COR-L47 (cell line): ENCODE measurements at regions not wholly inside any gene's neighbourhood (a gene's known extent, or its start where the extent isn't known, plus 50 kb on each side); places are given as distances from the start of the nearest gene placed in this dataset.

ENCODE experiments used
- DNase-seq: peaks from one replicate; lab custom pipeline; 2025; lab: John Stamatoyannopoulos, UW

DNA sequence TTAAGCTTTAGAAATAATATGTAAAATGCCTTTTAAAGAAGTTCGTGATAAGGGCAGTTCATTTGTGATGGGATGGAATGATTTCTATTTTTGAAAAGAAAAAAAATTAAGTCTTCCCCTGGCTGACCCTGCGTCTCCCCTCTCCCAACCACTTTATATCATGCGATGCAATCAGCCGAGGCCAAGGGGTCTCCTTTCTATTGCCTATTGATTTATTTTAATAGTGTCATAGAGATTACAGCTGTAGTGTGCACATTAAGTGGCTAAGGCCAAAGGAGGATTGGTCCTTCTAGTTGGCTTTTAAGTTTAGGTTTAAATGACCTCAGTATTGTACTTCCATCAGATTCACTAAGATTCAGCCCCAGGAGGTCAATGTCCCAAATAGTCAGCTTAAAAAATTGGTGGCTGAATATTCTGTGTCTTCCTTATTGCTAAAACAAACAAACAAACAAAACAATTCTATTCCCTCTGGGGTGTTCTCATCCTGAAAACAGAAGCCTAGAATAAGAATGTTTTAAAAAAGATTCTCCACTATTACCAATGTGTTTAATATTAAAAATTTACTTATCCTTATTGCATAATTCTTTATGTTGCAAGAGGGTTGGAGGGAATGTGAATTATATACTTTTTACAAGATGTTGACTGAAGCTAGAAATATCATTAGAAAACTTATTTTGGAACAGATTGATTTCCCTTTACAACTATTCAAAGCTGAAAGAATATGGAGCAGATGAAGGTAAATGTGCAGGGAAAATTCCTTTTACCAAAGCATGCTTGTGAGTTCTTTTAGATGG lies 359.1 kb downstream of the SAMD5 start:
- no peak for DNase-seq

DNA sequence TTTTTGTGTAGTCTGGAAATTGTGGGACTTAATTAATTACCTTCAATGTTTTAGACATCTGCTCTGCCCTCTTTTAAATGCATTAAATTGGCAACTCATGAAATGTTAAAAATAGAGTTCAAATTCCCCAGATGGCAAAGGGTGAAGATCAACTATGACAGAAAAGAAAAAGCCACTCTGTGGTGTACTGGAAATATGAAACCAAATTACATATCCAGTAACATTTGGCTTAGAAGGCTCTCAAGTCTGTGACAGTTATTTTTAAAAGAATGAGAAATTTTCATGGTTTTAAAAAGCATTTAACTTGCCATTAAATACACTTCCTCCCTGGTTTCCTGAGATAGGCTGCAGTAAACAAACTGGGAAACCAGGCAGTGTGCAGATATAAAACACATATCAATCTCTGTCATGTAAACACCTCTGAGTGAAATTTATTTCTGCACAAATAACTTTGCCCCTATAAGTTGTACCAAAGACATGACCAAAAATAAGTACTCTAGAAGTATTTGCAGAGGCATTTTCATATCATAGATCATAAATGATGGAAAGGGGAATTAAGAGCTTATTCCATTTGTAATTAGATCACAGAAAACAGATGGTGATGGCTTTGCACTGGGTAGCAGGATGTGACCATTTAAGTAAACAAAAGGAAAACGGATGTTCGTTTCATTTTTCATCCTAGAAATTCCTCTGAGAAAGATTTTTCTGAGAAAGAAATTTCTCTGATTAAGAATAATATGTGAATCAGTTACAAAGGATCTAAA lies 360.1 kb downstream of the SAMD5 start:
- DNase-seq = no peak

DNA sequence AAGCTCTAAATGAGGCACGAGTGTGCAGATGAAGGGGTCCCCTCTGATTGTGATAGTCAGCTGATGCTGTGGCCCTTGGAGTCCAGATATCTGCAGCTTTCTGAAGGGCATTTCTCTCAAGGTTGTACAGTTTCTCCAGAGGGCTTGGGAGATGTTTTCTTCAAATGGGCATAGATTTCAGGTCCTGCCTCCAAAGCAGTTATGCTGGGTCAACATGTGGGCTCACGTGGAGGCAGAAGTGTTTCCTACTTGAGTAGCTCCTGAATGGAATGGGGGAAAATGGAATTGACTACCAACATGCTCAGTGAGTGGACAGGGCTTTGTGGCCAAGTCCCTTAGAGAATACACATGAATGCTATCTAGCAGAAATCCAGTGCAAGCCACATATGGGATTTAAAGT lies 360.7 kb downstream of the SAMD5 start:
- no peak for DNase-seq

DNA sequence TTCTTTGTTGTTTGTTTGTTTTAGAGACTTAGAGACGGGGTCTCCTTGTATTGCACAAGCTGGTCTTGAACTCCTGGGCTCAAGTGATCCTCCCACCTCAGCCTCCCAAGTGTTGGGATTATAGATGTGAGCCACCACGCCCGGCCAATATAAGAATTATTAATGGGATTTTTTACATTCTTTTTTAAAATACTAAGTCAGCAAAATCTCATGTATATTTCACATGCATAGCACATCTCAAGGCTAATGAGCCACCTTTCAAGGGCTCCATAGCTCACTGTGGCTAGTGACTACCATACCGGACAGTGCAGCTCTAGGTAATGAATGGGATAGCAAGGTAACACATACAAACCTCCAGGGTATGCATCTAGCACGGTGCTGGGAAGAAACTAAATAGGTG lies 361.4 kb downstream of the SAMD5 start:
- no peak for DNase-seq

DNA sequence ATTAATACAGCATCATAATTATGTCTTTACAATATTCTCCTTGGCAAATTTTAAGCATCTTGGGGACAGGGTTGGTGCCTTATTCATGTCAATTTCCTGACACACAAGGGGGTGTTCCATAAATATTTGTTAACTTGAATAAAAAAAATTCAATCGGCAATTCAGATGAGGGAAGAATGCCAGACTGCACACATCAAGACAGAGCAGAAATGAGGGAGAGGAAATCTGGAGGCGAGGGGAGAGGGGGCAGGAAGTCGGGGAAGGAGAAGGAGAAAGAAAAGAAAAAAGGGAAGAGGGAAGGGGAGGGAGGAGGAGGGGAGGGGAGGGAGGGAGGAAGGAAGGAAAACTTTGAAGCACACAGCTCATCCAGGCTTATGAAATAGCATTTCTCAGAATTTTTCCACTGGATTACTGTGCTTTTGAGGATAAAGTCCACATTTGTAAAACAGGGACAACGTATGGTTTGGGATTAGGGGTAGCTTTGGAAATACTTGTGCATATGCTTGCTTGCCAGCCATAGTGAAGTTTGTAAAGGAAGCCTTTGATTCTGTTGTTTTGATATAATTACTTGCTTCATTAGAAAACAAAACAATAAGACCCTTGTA lies 362.1 kb downstream of the SAMD5 start:
- no peak for DNase-seq

DNA sequence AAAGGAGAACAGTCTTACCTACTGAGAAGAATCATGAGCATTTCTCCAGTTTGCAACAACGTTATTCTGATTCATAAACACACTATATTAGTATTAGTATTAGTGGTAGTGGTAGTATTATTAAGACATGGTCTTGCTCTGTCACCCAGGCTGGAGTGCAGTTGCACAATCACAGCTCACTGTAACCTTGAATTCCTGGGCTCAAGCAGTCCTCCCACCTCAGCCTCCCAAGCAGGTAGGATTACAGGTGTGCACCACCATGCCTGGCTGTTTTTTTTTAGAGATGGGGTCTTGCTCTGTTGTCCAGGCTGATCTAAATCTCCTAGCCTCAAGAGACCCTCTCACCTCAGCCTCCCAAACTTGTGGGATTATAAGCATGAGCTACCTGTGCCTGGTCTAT lies 363.5 kb downstream of the SAMD5 start:
- no peak for DNase-seq

DNA sequence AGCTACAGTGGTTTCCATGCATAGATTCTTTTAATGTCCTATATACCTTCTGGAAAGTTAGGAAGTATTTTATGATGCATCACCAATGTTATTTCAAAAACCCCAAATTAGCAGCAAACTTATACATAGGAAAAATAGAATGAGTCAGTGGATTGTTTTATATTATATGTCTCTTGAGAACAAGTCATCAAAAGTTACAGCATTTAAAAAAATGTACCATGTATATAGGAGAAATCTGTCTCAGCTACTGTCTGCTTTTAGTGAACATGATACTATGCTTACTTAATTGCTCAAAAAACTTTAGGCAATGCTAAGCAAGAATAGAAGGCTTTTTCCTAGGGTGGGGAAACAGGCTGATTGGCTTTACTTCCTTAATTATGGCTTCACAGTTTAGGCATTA lies 365.3 kb downstream of the SAMD5 start:
- no peak for DNase-seq

DNA sequence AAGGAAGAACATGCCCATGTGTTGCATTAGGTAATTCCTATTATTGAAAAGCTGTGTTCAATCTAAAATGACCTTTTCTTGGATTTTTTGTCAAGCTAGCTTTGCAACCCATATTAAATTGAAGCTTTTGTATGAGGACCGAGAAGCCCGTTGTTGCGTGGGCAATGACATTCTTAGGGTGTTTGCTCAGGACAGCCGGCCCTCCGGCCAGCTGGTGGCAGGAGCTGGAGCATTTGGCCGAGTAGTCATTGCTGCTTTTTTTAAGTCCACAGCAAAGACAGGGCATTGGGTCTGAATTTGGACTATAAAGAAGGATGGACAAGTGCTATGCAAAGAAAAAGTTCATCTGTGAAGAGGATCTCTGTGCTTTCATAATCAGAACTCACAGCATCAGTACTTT lies 365.8 kb downstream of the SAMD5 start:
- no peak for DNase-seq

DNA sequence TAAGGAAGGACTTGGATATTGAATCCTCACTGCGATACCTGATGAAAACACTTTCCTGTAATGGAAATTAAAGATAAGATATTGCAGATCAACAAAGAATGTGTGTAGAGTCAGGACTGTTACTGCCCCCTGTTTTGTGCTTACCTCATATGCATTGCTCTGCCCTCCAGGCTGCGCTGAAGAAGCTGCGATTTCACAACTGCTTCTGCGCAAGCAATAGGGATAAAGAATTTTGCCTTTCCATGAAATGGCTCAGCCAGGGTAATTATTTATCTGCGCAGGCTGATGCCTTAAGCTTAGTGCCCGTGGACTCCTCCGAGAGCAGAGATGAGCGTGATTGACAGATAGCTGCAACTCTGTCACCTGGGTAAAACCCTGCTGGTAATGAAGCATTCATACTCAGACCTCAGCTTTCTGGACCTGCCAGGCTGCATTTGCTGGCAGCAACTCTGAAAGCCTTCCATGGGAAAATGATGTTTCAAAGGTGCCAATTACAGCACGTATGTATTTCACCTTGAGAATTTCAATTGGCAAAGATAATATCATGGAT lies 370.6 kb downstream of the SAMD5 start:
- DNase-seq = no peak

DNA sequence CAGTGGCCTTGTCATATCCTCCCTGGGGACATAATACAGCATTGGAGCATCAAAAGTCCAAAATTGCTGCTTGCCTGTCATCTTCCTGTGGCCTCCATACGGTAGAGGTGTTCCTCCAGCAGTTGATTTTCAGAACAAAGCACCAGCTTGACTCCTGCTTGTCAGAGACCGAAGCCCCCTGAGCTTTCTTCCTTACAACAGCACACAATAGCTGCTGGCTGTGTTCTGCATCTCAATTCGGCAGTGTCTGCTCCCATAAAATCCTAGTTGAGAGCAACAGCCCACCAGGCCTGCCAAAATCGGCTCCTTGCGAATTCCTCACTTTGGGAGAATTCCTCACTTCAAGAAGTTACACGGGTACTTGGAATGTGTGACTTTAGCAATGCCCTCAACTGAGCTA lies 372.9 kb downstream of the SAMD5 start:
- DNase-seq = no peak

DNA sequence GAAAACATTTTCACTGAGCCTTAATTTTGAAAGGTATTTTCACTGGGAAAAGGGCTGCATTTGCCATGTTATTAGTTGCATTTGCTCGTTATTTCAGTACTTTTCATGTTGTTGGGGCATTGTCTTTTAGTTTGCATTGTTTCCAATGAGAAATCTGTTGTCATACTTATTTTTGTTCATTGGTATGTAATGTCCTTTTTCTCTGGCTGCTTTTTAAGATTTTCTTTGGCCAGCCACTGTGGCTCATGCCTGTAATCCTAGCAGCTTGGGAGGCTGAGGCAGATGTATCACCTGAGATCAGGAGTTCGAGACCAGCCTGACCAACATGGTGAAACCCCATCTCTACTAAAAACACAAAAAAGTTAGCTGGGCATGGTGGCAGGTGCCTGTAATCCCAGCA lies 379.9 kb downstream of the SAMD5 start:
- DNase-seq = no peak

DNA sequence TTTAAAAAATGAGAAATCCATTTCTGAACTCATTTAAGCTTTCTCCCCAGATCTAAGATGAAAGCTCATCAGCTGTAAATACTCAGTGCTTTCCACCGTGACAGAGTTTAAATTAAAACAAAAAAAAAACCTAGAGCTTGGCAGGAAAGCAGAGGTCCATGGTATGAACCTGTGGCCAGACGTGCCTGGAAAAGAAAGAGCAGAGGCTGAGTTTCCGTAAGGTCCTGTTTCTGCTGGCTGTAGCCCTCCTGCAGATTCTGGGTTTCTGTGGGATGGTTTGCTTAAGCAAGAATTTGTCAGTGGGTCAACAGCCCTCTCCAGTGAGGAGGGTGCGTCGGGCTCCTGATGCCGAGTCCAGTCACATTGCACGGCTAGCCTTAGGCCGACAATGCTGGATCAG lies 383.2 kb downstream of the SAMD5 start:
- no peak for DNase-seq

DNA sequence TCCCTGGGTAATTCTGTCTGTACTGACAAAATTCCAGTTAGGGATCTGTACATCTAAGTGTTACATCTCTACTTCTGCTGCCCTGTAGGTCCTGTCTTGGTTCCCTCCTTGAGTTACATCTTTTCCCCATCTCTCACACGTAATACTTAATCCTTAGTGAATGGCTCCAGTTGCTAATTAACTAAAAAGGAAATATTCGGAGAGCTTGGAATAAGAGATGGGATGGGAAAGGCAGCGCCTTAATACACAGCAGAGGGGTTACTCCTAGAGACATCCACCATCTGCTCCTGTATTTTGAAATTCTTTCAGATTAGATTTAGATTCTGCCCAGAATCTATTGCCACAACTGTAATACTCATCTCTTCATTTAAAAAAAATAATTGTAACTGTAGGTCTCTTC lies 384.0 kb downstream of the SAMD5 start:
- no peak for DNase-seq

DNA sequence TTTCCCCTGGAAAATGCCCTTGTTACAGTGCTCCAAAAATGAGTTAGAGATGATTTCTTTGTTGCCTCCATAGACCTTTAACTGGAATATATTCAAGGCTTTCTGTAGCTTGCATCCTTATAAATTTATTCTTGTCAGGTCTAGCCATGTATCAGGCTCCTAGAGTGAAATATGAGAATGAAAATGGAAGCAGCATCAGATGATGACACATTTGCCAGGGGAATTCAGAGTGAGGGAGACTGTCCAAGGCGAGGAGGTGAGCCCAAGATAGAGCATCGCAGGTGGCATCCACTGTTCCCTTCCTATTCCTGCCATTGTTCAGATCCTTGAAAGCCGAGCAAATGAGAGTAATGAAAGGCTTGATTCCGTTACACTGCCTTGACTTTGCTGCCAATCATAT lies 386.8 kb downstream of the SAMD5 start:
- DNase-seq = no peak

DNA sequence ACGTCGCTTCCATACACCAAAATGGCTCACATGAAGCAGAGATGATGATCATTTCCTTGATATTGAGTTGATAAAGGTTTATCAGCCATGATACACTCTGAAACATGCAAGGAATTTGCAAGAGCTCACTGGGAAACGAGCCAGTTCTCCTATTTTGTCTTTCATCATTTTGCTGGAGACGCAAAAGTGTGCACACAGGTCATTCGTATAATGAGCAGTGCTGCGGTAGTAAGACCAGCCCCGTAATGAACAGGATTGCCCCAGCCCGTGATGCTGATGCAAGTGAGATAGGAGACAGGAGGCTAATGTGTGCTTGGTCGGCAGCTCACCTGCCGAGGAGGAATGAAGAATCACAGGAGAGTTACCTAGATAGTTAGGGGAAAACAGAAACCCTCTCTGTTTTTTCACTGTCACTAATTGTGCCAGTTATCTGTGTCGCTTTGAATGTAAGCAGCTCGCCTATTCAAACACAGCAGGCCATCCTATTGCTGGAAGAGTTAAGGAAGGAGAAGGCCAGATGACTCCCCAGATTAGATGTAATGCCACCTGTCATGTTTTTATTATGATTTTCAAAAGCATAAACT lies 391.8 kb downstream of the SAMD5 start:
- no peak for DNase-seq

DNA sequence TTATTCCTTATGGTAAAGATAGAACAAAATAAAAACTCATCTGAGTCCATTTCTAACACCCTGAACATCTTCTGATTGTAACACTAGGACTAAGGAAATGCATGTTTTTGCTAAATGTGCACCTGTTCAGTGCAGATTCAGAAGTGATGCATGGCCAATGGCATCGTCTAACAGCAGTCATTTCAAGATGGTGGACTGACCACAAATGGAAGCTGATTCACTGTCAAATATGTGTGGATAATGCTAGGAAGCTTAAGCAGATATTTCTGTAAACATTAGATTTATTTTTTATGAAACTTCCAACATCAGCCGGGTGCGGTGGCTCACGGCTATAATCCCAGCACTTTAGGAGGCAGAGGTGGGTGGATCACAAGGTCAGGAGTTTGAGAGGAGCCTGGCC lies 394.8 kb downstream of the SAMD5 start:
- DNase-seq = no peak

DNA sequence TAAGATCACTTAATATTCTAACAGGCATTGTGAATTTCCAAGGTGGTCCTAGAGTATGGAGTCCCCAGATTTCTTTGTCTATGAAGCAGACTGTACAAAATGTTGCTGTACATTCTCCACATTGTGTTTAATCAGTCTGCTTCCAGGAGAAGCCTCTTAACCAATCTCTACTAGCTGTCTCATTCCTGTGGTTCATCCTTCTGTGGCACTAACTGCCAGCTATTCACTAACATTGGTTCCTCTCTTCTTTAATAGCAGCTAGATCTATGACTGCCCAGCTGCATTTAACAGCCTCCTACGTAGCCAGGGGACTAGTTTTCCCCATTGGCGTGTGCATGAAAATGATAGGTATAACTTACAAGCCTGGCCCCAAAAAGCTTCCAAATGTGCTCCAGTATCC lies 395.4 kb downstream of the SAMD5 start:
- DNase-seq = no peak

DNA sequence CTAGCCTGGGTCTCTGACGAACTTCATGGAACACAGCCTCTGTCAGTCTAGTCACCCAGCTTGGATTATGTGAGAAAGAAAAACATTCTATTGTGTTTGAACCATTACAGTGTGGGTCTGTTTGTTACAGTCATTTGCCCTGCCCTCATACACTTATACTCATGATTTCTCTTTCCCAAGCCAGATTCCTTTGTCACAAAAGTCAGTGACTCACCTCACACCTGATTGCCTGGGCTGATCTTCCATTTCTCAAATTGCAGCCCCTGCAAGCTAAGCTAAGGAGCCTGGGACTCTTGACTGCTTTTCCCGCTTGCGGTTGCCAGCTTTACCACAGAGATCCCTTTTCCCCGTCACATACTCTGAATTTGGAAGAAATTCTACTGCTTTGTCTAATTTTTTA lies 395.9 kb downstream of the SAMD5 start:
- DNase-seq = no peak

DNA sequence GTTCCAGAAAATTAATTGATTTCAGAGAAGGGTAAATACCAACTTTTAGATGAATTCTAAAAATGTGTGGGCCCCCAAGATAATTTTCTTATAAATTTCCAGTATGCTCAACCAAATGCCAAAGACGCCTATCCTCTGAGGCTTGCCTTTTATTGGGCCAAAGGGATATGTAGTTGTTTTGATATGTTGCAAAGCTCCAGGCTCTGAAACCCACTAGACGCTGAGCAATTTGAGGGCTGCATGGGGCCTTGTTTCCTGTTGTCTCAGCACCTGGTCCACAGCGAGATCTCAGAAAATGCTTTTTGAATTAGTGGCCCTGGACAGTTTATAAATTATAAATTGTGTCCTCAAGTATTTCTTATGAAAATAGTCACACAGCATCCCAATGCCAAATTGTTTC lies 397.2 kb downstream of the SAMD5 start:
- DNase-seq = no peak

DNA sequence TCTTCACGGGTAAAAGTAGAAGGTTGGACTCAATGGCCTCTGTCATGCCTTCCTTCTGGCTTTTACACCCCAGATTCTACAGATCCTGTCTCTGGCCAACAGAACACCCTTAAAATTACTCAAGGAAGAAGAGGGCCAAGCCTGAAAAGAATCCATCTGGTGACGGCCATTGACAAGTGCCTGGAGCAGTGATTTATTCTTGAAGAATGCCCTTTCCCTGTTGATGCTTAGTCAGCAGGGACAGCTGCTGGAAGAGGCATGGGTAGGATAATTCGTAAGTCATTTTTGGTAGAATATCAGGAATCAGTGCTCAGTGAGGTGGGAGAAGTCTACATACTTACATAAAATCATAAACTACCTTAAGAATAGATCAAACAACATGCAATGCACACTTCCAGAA lies 397.9 kb downstream of the SAMD5 start:
- DNase-seq = no peak

DNA sequence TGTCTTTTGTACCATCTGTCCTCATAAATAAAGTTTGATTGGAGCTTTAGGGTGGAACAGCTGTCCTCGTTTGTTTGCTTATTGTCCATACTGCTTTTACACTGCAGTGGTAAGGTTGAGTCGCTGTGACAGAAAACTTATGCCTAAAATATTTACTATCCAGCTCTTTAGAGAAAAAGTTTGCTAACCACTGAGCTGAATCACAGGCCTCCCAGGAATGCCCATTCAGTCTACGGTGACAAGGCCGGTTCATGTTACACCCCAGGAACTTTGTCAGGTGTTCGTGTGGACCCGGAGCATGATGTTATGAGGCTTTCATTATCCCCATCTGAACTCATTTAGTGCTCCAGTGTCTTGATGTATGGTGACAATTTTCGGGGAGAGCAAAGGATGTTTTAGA lies 401.1 kb downstream of the SAMD5 start:
- DNase-seq = no peak

DNA sequence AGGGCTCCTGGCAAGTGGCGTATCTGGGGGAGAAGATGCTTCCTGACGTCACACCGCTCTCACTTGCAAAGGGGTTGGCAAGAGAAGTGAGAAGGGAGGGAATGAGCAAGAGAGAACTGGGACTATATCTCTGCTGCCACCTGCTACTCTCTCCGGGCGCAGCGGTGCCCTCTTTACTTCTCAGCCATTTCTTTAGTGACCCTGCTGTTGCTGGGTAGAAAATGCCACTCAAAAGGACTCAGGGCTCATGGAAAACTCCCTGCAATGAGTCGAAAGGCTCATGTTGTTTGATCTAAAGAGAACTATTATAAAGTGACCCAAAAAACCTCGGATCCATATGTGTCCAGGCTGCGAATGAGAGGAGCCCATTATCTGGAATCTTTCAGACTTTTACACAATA lies 401.8 kb downstream of the SAMD5 start:
- no peak for DNase-seq

DNA sequence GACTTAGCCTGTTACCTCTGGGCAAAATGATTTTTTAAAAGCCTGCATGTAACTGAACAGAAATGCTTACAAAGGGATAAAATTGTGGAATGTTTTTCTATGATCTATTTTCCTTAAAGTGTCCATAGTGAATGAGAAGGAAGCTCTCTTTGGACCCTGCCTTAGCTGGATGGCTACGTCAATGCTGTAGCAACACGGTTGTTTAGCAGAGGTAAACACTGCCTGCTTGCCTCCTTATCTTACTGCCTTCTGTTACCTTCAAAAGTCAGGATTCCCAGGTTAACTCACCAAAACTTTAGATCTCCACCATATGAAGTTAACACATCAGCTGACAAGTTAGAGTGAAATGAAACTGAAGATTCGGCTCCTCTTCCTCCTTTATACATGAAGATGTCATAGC lies 402.6 kb downstream of the SAMD5 start:
- DNase-seq = no peak
